Esophagus muscularis mucosa (tissue), 4 donors: ENCODE measurements at regions not wholly inside any gene's neighbourhood (a gene's known extent, or its start where the extent isn't known, plus 50 kb on each side); places are given as distances from the start of the nearest gene placed in this dataset.

Source experiments
- DNase-seq: peaks from one replicate; pipeline ENCODE4 v3.0.0-alpha.2; 2017; ENCODE audit errors: extremely low spot score
- H3K27ac ChIP-seq, 4 donors: fragments of 200-600 bp; sonication (generic); replicated peaks in 1 of 4; 1 replicate in 3 of 4; 2 replicates in 1 of 4; pipeline ENCODE4 v1.5.1; 2016 to 2019; ENCODE audit warnings: mild to moderate bottlenecking in 1 of 4
- H3K27me3 ChIP-seq, 4 donors: fragments of 200-600 bp; sonication (generic); one replicate each; pipeline versions ENCODE4 v1.5.1 to v1.6.0; 2016 to 2019
- H3K36me3 ChIP-seq, 4 donors: fragments of 200-600 bp; sonication (generic); one replicate each; pipeline ENCODE4 v1.5.1; 2016 to 2019
- H3K4me1 ChIP-seq, 4 donors: fragments of 200-600 bp; sonication (generic); one replicate each; pipeline ENCODE4 v1.5.1; 2016 to 2019
- H3K4me3 ChIP-seq, 4 donors: fragments of 200-600 bp; sonication (generic); 1 replicate in 2 of 4; 2 replicates in 2 of 4; pipeline ENCODE4 v1.5.1; 2016 to 2019; ENCODE audit warnings: mild to moderate bottlenecking in 4 of 4, moderate library complexity in 1 of 4
- H3K9me3 ChIP-seq, 4 donors: fragments of 200-600 bp; sonication (generic); 1 replicate in 3 of 4; 2 replicates in 1 of 4; pipeline ENCODE4 v1.5.1; 2016 to 2019
- EP300 ChIP-seq: sonication (generic); formaldehyde crosslinking; IDR thresholded peaks from one replicate; pipeline ENCODE4 v1.6.1; 2017; ENCODE audit warnings: antibody characterized with exemption
- POLR2A ChIP-seq: fragments of 450-650 bp; IDR thresholded peaks from one replicate; pipeline ENCODE4 v1.6.1; 2017; ENCODE audit warnings: antibody characterized with exemption, moderate library complexity, mild to moderate bottlenecking, low read depth
- POLR2AphosphoS5 ChIP-seq, 2 donors: sonication (generic); formaldehyde crosslinking; IDR thresholded peaks; one replicate each; pipeline ENCODE4 v1.6.1; 2017; ENCODE audit warnings: antibody characterized with exemption in 2 of 2
- WGBS: methylation state at CpG from one replicate; pipeline ENCODE4 v1.1.5; 2018; 5-methylcytosine and 5-hydroxymethylcytosine counted together
- intact Hi-C: fragments of 100-400 bp; cut with DNase I; formaldehyde crosslinking; loops from one replicate; pipeline ENCODE4 v1.15.1; 2023
- TF ChIP-seq, protein P1 (sequence below), 3 experiments: fragments of 200-600 bp in 2 of 3; fragments of 450-650 bp in 1 of 3; sonication (generic) in 2 of 3; IDR thresholded peaks; one replicate each; pipeline ENCODE4 v1.5.1; 2017 to 2019; ENCODE audit warnings: antibody characterized with exemption in 3 of 3, mild to moderate bottlenecking in 2 of 3, moderate library complexity in 1 of 3

DNA sequence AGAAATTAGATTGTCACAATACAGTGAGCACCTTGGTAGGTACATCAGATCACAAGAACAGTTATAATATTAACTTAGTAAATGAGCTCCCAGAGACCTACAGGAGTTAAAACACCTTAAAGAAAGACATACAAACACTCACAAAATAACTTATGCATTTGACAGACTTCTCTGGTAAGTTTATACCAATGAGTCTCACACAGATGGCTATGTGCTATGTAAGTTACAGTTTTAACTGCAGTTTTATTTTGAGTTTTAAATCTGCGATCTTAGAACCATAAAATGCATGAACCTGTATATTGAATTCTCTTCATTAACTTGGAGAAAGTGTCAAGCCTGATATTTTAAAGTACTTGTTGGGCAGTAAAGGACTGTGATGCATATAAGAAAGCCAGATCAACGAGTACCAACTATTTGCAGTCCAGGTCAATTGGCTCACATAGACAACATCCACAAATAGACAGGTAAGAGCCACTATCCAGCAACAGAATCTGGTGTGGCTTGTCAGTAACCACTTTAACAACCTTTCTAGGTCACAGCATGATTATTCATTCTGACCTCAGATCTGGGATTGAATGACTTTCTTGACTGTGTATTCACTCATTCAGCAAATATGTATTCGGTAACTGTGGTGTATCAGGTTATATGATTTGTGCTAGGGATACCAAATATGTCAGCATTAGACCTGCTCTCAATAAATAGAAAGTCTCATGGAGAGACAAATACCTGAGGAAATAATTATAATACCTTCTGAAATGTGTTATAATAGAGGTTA is 856.6 kb upstream of the MGAT4C start:
- Histone ChIP-seq H3K27ac (no peak overlapping the region), H3K9me3 (no peaks in the 10 kb centered on the region), H3K27me3 (no peaks in the 10 kb centered on the region), H3K4me1 (no peaks in the 10 kb centered on the region), H3K36me3 (no peaks in the 10 kb centered on the region), H3K4me3 (no peak overlapping the region)
- DNase-seq: no peak
- WGBS: 78% methylated on average over 3 of the region's 3 CpGs
- TF ChIP-seq POLR2AphosphoS5 (IDR thresholded peaks at IDR 0.05): no peak
- TF ChIP-seq EP300: no peak
- no peak for TF ChIP-seq POLR2A
- TF ChIP-seq, protein P1, sequence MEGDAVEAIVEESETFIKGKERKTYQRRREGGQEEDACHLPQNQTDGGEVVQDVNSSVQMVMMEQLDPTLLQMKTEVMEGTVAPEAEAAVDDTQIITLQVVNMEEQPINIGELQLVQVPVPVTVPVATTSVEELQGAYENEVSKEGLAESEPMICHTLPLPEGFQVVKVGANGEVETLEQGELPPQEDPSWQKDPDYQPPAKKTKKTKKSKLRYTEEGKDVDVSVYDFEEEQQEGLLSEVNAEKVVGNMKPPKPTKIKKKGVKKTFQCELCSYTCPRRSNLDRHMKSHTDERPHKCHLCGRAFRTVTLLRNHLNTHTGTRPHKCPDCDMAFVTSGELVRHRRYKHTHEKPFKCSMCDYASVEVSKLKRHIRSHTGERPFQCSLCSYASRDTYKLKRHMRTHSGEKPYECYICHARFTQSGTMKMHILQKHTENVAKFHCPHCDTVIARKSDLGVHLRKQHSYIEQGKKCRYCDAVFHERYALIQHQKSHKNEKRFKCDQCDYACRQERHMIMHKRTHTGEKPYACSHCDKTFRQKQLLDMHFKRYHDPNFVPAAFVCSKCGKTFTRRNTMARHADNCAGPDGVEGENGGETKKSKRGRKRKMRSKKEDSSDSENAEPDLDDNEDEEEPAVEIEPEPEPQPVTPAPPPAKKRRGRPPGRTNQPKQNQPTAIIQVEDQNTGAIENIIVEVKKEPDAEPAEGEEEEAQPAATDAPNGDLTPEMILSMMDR (IDR thresholded peaks at IDR 0.05): no peak
- intact Hi-C loops: no loop called here

DNA sequence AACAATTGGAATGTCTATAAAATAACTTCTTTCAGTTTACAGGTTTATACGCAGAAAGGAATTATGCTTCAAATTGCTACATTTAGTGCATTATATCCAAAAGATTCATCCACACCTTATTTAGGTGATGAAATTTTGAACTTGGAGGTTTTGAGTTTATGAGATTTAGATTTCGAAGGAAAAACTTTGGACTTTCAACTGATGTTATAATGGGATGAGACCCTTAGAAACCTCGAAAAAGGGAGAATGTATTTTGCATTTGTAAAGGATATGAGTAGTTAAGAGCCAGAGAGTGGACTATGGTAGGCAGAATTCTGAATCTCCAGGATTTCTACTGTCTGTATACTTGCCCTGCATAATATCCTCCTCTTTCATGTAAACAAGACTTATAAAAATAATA is 851.6 kb upstream of the MGAT4C start:
- no peak overlapping the region for H3K4me3 ChIP-seq
- H3K27me3 ChIP-seq: no peaks in the 10 kb centered on the region
- TF ChIP-seq EP300: no peak
- TF ChIP-seq POLR2A: no peak
- no peak for TF ChIP-seq POLR2AphosphoS5 (IDR thresholded peaks at IDR 0.05)
- no peak overlapping the region for H3K27ac ChIP-seq
- no peaks in the 10 kb centered on the region for H3K4me1 ChIP-seq
- no peak for DNase-seq
- 70% methylated on average over 3 of the region's 3 CpGs for WGBS
- intact Hi-C loops: no loop called here
- H3K36me3 ChIP-seq: no peaks in the 10 kb centered on the region
- H3K9me3 ChIP-seq: no peaks in the 10 kb centered on the region

GRCh38 chr12:87107270-87107669 is 851.1 kb upstream of the MGAT4C start:
- no peak for DNase-seq
- Histone ChIP-seq H3K36me3 (no peaks in the 10 kb centered on the region), H3K4me3 (no peak overlapping the region), H3K4me1 (no peaks in the 10 kb centered on the region), H3K27me3 (no peaks in the 10 kb centered on the region), H3K27ac (no peak overlapping the region), H3K9me3 (no peaks in the 10 kb centered on the region)
- TF ChIP-seq, protein P1 (IDR thresholded peaks at IDR 0.05): no peak
- TF ChIP-seq POLR2AphosphoS5 (IDR thresholded peaks at IDR 0.05): no peak
- TF ChIP-seq EP300: no peak
- TF ChIP-seq POLR2A: no peak
- intact Hi-C loops: no loop called here
- 74% methylated on average over 3 of the region's 3 CpGs for WGBS

DNA sequence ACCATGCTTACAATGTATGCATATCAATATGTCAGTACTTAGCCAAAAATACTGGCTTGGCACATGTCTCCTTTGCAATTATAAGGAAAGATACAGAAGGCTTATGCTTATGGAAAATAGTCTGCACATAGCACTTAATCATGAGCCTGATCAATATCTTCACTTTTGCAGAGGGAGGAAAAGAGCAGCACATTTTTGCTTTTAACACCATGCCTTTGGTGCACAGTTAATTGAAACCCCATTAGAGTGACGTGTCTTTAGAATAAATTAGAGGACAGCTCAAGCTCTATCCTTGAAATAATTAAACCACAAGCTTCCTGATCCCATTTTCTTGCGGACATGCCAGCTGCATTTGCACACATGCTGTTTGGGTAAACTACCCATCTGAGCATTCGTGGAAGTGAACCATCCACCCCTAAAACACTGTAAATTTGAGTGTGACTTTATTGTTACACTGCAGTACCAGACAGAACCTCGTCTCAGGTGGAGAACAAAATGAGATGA is 839.9 kb upstream of the MGAT4C start:
- TF ChIP-seq, protein P1 (IDR thresholded peaks at IDR 0.05): no peak
- TF ChIP-seq EP300 (no peak), POLR2A (no peak), POLR2AphosphoS5 (IDR thresholded peaks at IDR 0.05) (no peak)
- no peak overlapping the region for H3K27ac ChIP-seq
- no peak overlapping the region for H3K4me3 ChIP-seq
- no peaks in the 10 kb centered on the region for H3K4me1 ChIP-seq
- no peak for DNase-seq
- H3K36me3 ChIP-seq: no peaks in the 10 kb centered on the region
- intact Hi-C loops: no loop called here
- no peaks in the 10 kb centered on the region for H3K27me3 ChIP-seq
- WGBS: 84% methylated on average over 4 of the region's 4 CpGs
- H3K9me3 ChIP-seq: peaks cover 0 to 5% (median 0%) of the 10 kb centered on the region in 4 donors

- intact Hi-C loops: no loop called here
- Histone ChIP-seq H3K4me1 (no peaks in the 10 kb centered on the region), H3K9me3 (peaks cover 0 to 5% (median 0%) of the 10 kb centered on the region in 4 donors), H3K4me3 (no peak overlapping the region), H3K36me3 (no peaks in the 10 kb centered on the region), H3K27me3 (no peaks in the 10 kb centered on the region), H3K27ac (no peak overlapping the region)
- TF ChIP-seq, protein P1 (IDR thresholded peaks at IDR 0.05): no peak
- no peak for TF ChIP-seq POLR2A
- TF ChIP-seq POLR2AphosphoS5 (IDR thresholded peaks at IDR 0.05): no peak
- TF ChIP-seq EP300: no peak
- DNase-seq: no peak
- WGBS: 79% methylated on average over 3 of the region's 3 CpGs
These were observed 838.2 kb upstream of the MGAT4C start for GRCh38 chr12:87094356-87094755.
